ENCODE measurements at regions not wholly inside any gene's neighbourhood (a gene's known extent, or its start where the extent isn't known, plus 50 kb on each side); places are given as distances from the start of the nearest gene placed in this dataset.

GRCh38 chr13:34634448-34634847 is 307.6 kb upstream of the NBEA start:
- dilution Hi-C loops (cut with MboI; ENCODE audit: extremely low pct_ligation_motif_present, low sequenced_read_pairs) = no loop called here
- CTCF ChIA-PET = no interaction called here
- no TSS peak for BruUV-seq (replicated peaks)

More at GRCh38 chr13:34634448-34634847, 307.6 kb upstream of the NBEA start:
- Histone ChIP-seq H3K27me3 (ENCODE audit: control insufficient read depth in 2 of 2, insufficient read depth in 2 of 2, low read length in 2 of 2) (peaks cover 0 to 5% of the 10 kb centered on the region in 2 experiments), H3K9me3 (replicated peaks; ENCODE audit: control insufficient read depth, insufficient read depth, low read length) (no peaks in the 10 kb centered on the region), H3K79me2 (ENCODE audit: control insufficient read depth, insufficient read depth, low read length) (no peaks in the 10 kb centered on the region), H3K9me1 (replicated peaks; ENCODE audit: control insufficient read depth, extremely low read depth, insufficient read depth, low read length) (no peaks in the 10 kb centered on the region), H3K4me3 (replicated peaks in 1 of 3; ENCODE audit: insufficient read depth in 1 of 3, low read depth in 1 of 3, low read length in 3 of 3) (no peak overlapping the region), H2AFZ (ENCODE audit: low read depth, low read length) (no peak overlapping the region), H4K20me1 (replicated peaks; ENCODE audit: control insufficient read depth, extremely low read depth, insufficient read depth, low read length) (no peaks in the 10 kb centered on the region), H3K9ac (replicated peaks; ENCODE audit: extremely low read depth, insufficient read depth, low read length) (no peak overlapping the region), H3K36me3 (ENCODE audit: control insufficient read depth in 2 of 2, extremely low read depth in 1 of 2, insufficient read depth in 2 of 2, low read length in 2 of 2) (no peaks in the 10 kb centered on the region), H3K4me2 (ENCODE audit: insufficient read depth, low read length) (no peak overlapping the region), H3K27ac (ENCODE audit: insufficient read depth, low read depth, low read length) (no peak overlapping the region), H3K4me1 (ENCODE audit: control insufficient read depth, extremely low read depth, insufficient read depth, low read length) (no peaks in the 10 kb centered on the region)
- POLR2A ChIA-PET = no interaction called here
- DNase-seq (ENCODE audit: low read depth, low spot score) (no peak), FAIRE-seq (no peak)
- TF ChIP-seq FOS (IDR thresholded peaks at IDR 0.05; ENCODE audit: borderline replicate concordance, insufficient read depth, low read length) = no peak
- TF ChIP-seq EZH2 (IDR thresholded peaks at IDR 0.05; ENCODE audit: borderline replicate concordance, low read depth, low read length, severe bottlenecking) = no peak
- TF ChIP-seq JUN (IDR thresholded peaks at IDR 0.05; ENCODE audit: borderline replicate concordance, insufficient read depth, insufficient read length, low read depth) = no peak
- TF ChIP-seq GATA2 (IDR thresholded peaks at IDR 0.05; ENCODE audit: insufficient read depth, insufficient read length, low read depth, low read length) = no peak
- no peak for TF ChIP-seq POLR2AphosphoS5 (IDR thresholded peaks at IDR 0.05; ENCODE audit: insufficient read depth, low read depth, low read length)
- no peak for TF ChIP-seq MYC (IDR thresholded peaks at IDR 0.05; ENCODE audit: low read depth, low read length)
- no peak for TF ChIP-seq CTCF (IDR thresholded peaks at IDR 0.05; ENCODE audit: extremely low read depth in 1 of 2, insufficient read depth in 1 of 2, low read depth in 1 of 2, low read length in 2 of 2)
- TF ChIP-seq MAX (IDR thresholded peaks at IDR 0.05; ENCODE audit: insufficient read depth, insufficient read length) = no peak
- TF ChIP-seq POLR2A (IDR thresholded peaks at IDR 0.05; ENCODE audit: low read depth, low read length) = no peak
- intact Hi-C loops (cut with micrococcal nuclease) = no loop called here
